C1 segment of cervical spinal cord (tissue), 14 donors: ENCODE measurements at regions not wholly inside any gene's neighbourhood (a gene's known extent, or its start where the extent isn't known, plus 50 kb on each side); places are given as distances from the start of the nearest gene placed in this dataset.

ENCODE experiments used
- DNase-seq, 14 donors: peaks; one replicate each; lab custom pipeline; 2025; lab: John Stamatoyannopoulos, UW

DNA sequence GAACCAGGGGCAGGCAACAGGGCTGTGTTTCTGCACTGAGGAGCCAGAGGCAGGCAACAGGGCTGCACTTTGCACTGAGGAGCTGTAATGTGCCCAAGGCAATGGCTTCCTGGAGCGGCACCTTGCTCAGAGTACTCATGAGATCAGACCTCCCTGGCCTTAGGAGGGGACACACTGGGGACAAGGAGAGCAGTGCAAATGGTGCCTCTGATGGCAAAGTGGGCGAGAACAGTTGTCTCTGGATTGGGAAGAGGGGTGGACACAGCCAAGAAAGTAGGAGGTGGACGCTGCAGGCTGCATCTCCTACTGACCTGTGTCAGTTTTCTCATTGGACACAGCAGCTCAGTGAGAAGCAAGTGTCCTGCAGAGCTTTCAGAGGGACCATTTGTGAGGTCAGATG lies 1443.3 kb downstream of the TBC1D22A start:
- no peak for DNase-seq

GRCh38 chr22:48205161-48205560 lies 1442.7 kb downstream of the TBC1D22A start:
- no peak for DNase-seq

DNA sequence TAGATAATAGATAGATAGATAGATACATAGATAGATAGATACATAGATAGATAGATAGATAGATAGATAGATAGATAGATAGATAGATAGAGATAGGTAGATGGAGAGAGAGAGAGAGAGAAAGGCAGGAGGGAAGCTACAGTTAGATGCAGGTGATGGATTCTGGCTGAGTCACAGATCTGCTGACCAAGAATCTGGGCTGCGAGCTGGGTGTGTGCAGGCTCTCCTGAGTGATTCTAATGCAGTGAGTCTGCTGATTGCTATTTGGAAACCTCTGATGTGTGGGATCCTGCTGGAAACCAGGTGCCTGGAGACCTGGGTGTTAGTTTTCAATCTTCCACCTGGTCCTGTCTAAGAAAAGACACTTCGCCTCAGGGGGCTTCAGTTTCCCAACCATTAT lies 1441.8 kb downstream of the TBC1D22A start:
- DNase-seq, result no peak

DNA sequence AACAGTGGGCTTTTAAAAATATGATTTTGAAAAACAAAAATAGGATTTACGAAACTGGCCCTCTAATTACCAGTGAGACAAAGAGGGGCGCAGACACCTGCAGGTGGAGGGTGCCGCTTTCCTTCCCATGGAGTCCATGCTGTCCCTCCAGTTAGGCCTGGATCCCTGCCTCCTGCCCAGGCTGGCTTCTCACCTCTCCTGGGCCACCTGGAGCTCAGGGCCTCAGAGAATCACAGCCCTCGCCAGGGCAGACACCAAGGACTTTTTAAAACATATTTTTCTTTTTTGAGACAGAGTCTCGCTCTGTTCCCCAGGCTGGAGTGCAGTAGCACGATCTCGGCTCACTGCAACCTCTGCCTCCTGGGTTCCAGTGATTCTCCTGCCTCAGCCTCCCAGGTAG lies 1437.2 kb downstream of the TBC1D22A start:
- DNase-seq, result no peak

GRCh38 chr22:48198489-48199459 lies 1436.3 kb downstream of the TBC1D22A start:
- no peak for DNase-seq

- DNase-seq, result no peak
Measured at GRCh38 chr22:48197189-48197690, 1434.8 kb downstream of the TBC1D22A start.

DNA sequence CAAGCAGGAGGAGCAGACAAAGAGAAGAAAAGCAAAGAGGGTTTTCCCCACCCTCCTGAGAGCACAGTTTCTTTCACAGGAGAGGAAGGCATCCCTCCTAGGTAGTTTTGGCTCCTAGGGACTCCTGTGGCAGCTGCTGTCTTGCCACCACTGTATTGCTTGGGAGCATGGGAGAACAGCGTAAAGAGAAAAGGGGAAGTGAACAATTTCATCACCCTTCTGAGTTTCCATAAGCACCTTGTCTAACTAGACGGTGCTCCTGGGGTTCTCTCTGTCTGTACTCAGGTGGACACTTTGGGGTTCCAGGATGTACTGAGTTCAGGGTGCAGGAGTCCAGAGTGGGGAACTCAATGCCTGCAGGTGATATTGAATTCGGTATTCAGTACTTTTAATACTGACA lies 1430.5 kb downstream of the TBC1D22A start:
- no peak for DNase-seq

GRCh38 chr22:48192071-48192470 lies 1429.6 kb downstream of the TBC1D22A start:
- DNase-seq, result no peak

- no peak for DNase-seq
Measured at GRCh38 chr22:48188231-48188721, 1425.8 kb downstream of the TBC1D22A start.

GRCh38 chr22:48187356-48187755 lies 1424.9 kb downstream of the TBC1D22A start:
- DNase-seq, result no peak

- no peak for DNase-seq
Measured at GRCh38 chr22:48186146-48186790, 1423.8 kb downstream of the TBC1D22A start.

- no peak for DNase-seq
Measured at GRCh38 chr22:48185071-48186055, 1422.9 kb downstream of the TBC1D22A start.

- DNase-seq, result no peak
Measured at GRCh38 chr22:48182846-48183805, 1420.7 kb downstream of the TBC1D22A start.

- no peak for DNase-seq
Measured at GRCh38 chr22:48182031-48182430, 1419.6 kb downstream of the TBC1D22A start.

GRCh38 chr22:48181263-48181955 lies 1419.0 kb downstream of the TBC1D22A start:
- no peak for DNase-seq

- no peak for DNase-seq
Measured at GRCh38 chr22:48180631-48181030, 1418.2 kb downstream of the TBC1D22A start.

- no peak for DNase-seq
Measured at GRCh38 chr22:48179571-48180546, 1417.4 kb downstream of the TBC1D22A start.

DNA sequence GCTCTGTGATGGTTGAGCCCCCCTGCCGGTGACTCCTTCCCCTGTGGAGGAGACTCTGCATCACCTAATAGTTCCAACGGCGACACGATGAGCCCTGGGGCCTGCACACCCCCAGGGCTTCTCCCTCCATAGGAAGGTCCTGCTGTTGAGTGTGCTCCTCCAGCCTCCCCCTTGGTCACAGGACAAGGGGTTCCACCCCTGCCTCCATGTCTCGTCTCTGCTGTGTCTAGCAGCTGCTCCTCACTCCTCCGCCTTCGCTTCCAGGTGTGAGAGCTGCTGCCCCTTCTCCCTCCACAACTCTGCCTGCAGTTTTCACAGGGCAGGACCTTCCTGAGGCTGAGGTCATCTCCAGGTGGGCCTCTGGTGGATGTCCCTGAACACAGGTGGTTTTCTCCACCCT lies 1416.1 kb downstream of the TBC1D22A start:
- no peak for DNase-seq
